Ovary (tissue), 3 donors: ENCODE measurements at regions not wholly inside any gene's neighbourhood (a gene's known extent, or its start where the extent isn't known, plus 50 kb on each side); places are given as distances from the start of the nearest gene placed in this dataset.

Source experiments
- CTCF ChIP-seq, 3 donors: fragments of 450-650 bp in 2 of 3; fragments of 200-600 bp in 1 of 3; IDR thresholded peaks; one replicate each; pipeline versions ENCODE4 v1.5.1 to v1.8.0; 2016 to 2022; ENCODE audit warnings: antibody characterized with exemption in 3 of 3, mild to moderate bottlenecking in 1 of 3
- EP300 ChIP-seq: sonication (generic); formaldehyde crosslinking; IDR thresholded peaks from one replicate; pipeline ENCODE4 v1.6.1; 2017; ENCODE audit warnings: antibody characterized with exemption
- POLR2A ChIP-seq: fragments of 450-650 bp; IDR thresholded peaks from one replicate; pipeline ENCODE4 v1.6.1; 2017; ENCODE audit warnings: antibody characterized with exemption, mild to moderate bottlenecking, moderate library complexity
- donor health status: DM: no; HTN: no; CAD: no.

GRCh38 chr18:32598144-32598543 is 127.5 kb upstream of the GAREM1 start:
- TF ChIP-seq POLR2A (no peak), CTCF (IDR thresholded peaks at IDR 0.05) (no peak), EP300 (no peak)
